ENCODE measurements at regions not wholly inside any gene's neighbourhood (a gene's known extent, or its start where the extent isn't known, plus 50 kb on each side); places are given as distances from the start of the nearest gene placed in this dataset.

- TF ChIP-seq ZZZ3 (IDR thresholded peaks at IDR 0.05; ENCODE audit: control insufficient read depth, insufficient read length, low read depth) (no peak), CTCF (IDR thresholded peaks at IDR 0.05 in 2 of 3, conservative IDR thresholded peaks at IDR 0.05 in 1 of 3; ENCODE audit: control insufficient read depth in 2 of 3, extremely low read depth in 1 of 3, insufficient read depth in 1 of 3, low read depth in 3 of 3, low read length in 3 of 3) (no peak), RAD21 (IDR thresholded peaks at IDR 0.05; ENCODE audit: insufficient read depth, low read depth, low read length) (no peak), KLF5 (IDR thresholded peaks at IDR 0.05; ENCODE audit: partially characterized antibody) (no peak), ATF2 (IDR thresholded peaks at IDR 0.05; ENCODE audit: low read length) (no peak), KAT2A (conservative IDR thresholded peaks at IDR 0.05; ENCODE audit: control insufficient read depth, low read depth, low read length) (no peak), POLR2A (IDR thresholded peaks at IDR 0.05; ENCODE audit: low read depth, low read length) (no peak), FOXM1 (IDR thresholded peaks at IDR 0.05; ENCODE audit: low read depth, low read length) (no peak), NFIC (IDR thresholded peaks at IDR 0.05; ENCODE audit: low read depth, low read length) (no peak)
Measured at GRCh38 chrX:10022273-10022541, 55.0 kb downstream of the CLDN34 start.

Data from GM12878 (cell line).